Parathyroid adenoma (tissue), 2 donors: ENCODE measurements at regions not wholly inside any gene's neighbourhood (a gene's known extent, or its start where the extent isn't known, plus 50 kb on each side); places are given as distances from the start of the nearest gene placed in this dataset.

Source experiments
- H2AFZ ChIP-seq: fragments of 300-600 bp; sonication (generic); one replicate; pipeline ENCODE4 v1.7.0; 2017; ENCODE audit warnings: antibody characterized with exemption, mild to moderate bottlenecking
- H3K27ac ChIP-seq: fragments of 300-600 bp; sonication (generic); one replicate; pipeline ENCODE4 v1.7.0; 2017
- H3K27me3 ChIP-seq: fragments of 300-600 bp; sonication (generic); one replicate; pipeline ENCODE4 v1.7.0; 2017; ENCODE audit warnings: low read length; ENCODE audit not compliant: control insufficient read depth, insufficient read depth
- H3K36me3 ChIP-seq: fragments of 300-600 bp; sonication (generic); one replicate; pipeline ENCODE4 v1.7.0; 2017; ENCODE audit warnings: low read length; ENCODE audit not compliant: control insufficient read depth, insufficient read depth
- H3K4me1 ChIP-seq: fragments of 300-600 bp; sonication (generic); one replicate; pipeline ENCODE4 v1.7.0; 2017; ENCODE audit warnings: control low read depth
- H3K4me2 ChIP-seq: fragments of 300-600 bp; sonication (generic); one replicate; pipeline ENCODE4 v1.7.0; 2017; ENCODE audit warnings: low read length
- H3K4me3 ChIP-seq: fragments of 300-600 bp; sonication (generic); one replicate; pipeline ENCODE4 v1.7.0; 2017; ENCODE audit warnings: low read depth, low read length
- H3K79me2 ChIP-seq: fragments of 300-600 bp; sonication (generic); one replicate; pipeline ENCODE4 v1.7.0; 2017; ENCODE audit warnings: control low read depth
- H3K9ac ChIP-seq: fragments of 300-600 bp; sonication (generic); one replicate; pipeline ENCODE4 v1.7.0; 2017; ENCODE audit warnings: mild to moderate bottlenecking
- H3K9me3 ChIP-seq: fragments of 300-600 bp; sonication (generic); one replicate; pipeline ENCODE4 v1.7.0; 2017; ENCODE audit warnings: low read length; ENCODE audit not compliant: control insufficient read depth
- CTCF ChIP-seq: fragments of 300-600 bp; sonication (generic); IDR thresholded peaks from one replicate; pipeline ENCODE4 v1.7.0; 2017; ENCODE audit warnings: antibody characterized with exemption, mild to moderate bottlenecking
- donor health status: primary hyperparathyroidism.

DNA sequence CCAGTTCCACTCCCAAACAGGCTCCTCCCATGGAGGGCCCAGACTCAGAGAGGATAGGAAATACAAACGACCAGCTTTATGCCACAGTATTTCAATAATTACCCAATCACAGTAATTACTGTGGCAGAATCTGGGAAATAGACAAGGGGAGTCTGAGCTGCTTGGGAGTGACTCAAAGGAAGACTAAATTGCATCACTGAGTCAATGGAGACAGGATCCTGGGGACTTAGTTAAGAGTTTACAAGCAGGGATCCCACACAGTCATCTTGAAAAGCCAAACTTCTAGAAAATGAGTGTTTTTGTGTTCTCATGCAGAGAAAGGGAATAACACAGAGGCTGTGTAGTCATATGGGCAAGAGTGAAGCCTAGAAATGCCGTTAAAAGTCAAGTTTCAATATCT lies 1142.1 kb downstream of the CNTNAP5 start:
- H3K27ac ChIP-seq, result no peak overlapping the region
- no peaks in the 10 kb centered on the region for H3K36me3 ChIP-seq
- H3K9me3 ChIP-seq, result no peaks in the 10 kb centered on the region
- H3K27me3 ChIP-seq, result no peaks in the 10 kb centered on the region
- no peak overlapping the region for H3K4me2 ChIP-seq
- TF ChIP-seq CTCF, result no peak
- no peak overlapping the region for H3K9ac ChIP-seq
- no peak overlapping the region for H3K4me3 ChIP-seq
- no peaks in the 10 kb centered on the region for H3K79me2 ChIP-seq
- no peak overlapping the region for H2AFZ ChIP-seq
- no peaks in the 10 kb centered on the region for H3K4me1 ChIP-seq

DNA sequence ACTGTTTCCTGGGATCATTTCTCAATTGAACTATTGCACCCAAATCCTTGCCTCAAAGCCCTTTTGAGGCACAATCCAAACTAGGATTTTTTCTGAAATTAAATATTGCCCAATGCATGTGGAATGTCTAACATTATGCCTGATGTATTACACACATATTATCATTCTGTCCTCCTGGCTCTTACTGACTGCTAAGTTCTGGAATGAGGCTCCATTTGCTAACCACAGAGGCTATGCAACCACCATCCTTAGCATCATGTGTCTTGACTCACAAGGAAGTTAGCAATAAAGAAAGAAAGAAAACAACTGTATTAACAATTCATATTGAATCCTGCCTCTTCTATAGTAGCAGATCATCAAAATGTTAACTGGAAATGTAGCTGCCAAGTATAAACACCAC lies 1142.7 kb downstream of the CNTNAP5 start:
- no peak overlapping the region for H3K4me2 ChIP-seq
- H3K36me3 ChIP-seq, result no peaks in the 10 kb centered on the region
- no peak for TF ChIP-seq CTCF
- H3K9me3 ChIP-seq, result no peaks in the 10 kb centered on the region
- H3K79me2 ChIP-seq, result no peaks in the 10 kb centered on the region
- H2AFZ ChIP-seq, result no peak overlapping the region
- no peak overlapping the region for H3K27ac ChIP-seq
- H3K27me3 ChIP-seq, result no peaks in the 10 kb centered on the region
- no peak overlapping the region for H3K9ac ChIP-seq
- H3K4me3 ChIP-seq, result no peak overlapping the region
- H3K4me1 ChIP-seq, result no peaks in the 10 kb centered on the region

GRCh38 chr2:125168442-125168841 lies 1143.4 kb downstream of the CNTNAP5 start:
- H3K27me3 ChIP-seq, result no peaks in the 10 kb centered on the region
- H3K27ac ChIP-seq, result no peak overlapping the region
- no peaks in the 10 kb centered on the region for H3K4me1 ChIP-seq
- no peak for TF ChIP-seq CTCF
- H3K9me3 ChIP-seq, result no peaks in the 10 kb centered on the region
- H3K79me2 ChIP-seq, result no peaks in the 10 kb centered on the region
- no peak overlapping the region for H2AFZ ChIP-seq
- H3K4me2 ChIP-seq, result no peak overlapping the region
- H3K36me3 ChIP-seq, result no peaks in the 10 kb centered on the region
- no peak overlapping the region for H3K4me3 ChIP-seq
- no peak overlapping the region for H3K9ac ChIP-seq

- no peaks in the 10 kb centered on the region for H3K79me2 ChIP-seq
- TF ChIP-seq CTCF, result no peak
- H3K4me2 ChIP-seq, result no peak overlapping the region
- H3K27me3 ChIP-seq, result no peaks in the 10 kb centered on the region
- no peak overlapping the region for H3K27ac ChIP-seq
- H3K9me3 ChIP-seq, result no peaks in the 10 kb centered on the region
- H3K9ac ChIP-seq, result no peak overlapping the region
- H3K36me3 ChIP-seq, result no peaks in the 10 kb centered on the region
- H3K4me3 ChIP-seq, result no peak overlapping the region
- H3K4me1 ChIP-seq, result no peaks in the 10 kb centered on the region
- H2AFZ ChIP-seq, result no peak overlapping the region
These were observed 1144.1 kb downstream of the CNTNAP5 start for GRCh38 chr2:125169022-125169763.

DNA sequence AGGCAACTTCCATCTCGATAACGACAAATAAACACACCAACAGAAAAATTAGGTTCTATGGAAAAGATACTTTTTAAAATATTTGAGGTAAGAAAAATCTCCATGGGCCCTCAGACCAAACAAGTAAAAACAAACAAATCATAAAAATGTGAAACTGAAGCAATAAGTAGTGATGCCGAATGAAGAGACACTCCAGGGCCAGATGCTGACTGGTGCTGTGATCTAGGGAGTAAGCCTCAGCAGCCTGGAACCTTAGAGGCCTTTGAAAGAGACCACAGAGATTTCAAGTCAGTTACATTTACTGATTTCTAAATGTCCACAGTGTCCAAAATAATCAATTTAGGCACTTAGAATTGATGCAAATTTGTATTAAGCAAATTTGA lies 1144.7 kb downstream of the CNTNAP5 start:
- Histone ChIP-seq H3K4me2 (no peak overlapping the region), H3K9me3 (no peaks in the 10 kb centered on the region), H3K4me1 (no peaks in the 10 kb centered on the region), H3K9ac (no peak overlapping the region), H3K79me2 (no peaks in the 10 kb centered on the region), H2AFZ (no peak overlapping the region), H3K27me3 (no peaks in the 10 kb centered on the region), H3K27ac (no peak overlapping the region), H3K36me3 (no peaks in the 10 kb centered on the region), H3K4me3 (no peak overlapping the region)
- TF ChIP-seq CTCF, result no peak
